Spleen (tissue), 11 donors: ENCODE measurements at regions not wholly inside any gene's neighbourhood (a gene's known extent, or its start where the extent isn't known, plus 50 kb on each side); places are given as distances from the start of the nearest gene placed in this dataset.

ENCODE experiments used
- DNase-seq: peaks from one replicate; pipeline ENCODE4 v3.0.0-alpha.2; 2020
- H3K27ac ChIP-seq, 8 donors: fragments of 200-600 bp; sonication (generic) in 7 of 8; 1 replicate in 4 of 8; 2 replicates in 4 of 8; pipeline versions ENCODE4 v1.5.0 to v1.8.0; 2016 to 2021; ENCODE audit warnings: inconsistent platforms in 4 of 8, mild to moderate bottlenecking in 4 of 8, moderate library complexity in 1 of 8
- H3K27me3 ChIP-seq, 7 donors: fragments of 200-600 bp; sonication (generic) in 6 of 7; replicated peaks in 1 of 7; 1 replicate in 4 of 7; 2 replicates in 3 of 7; pipeline versions ENCODE4 v1.5.0 to v1.8.0; 2016 to 2021; ENCODE audit warnings: inconsistent platforms in 3 of 7, mild to moderate bottlenecking in 1 of 7
- H3K36me3 ChIP-seq, 6 donors: fragments of 200-600 bp; sonication (generic) in 5 of 6; 1 replicate in 4 of 6; 2 replicates in 2 of 6; pipeline versions ENCODE4 v1.5.0 to v1.8.0; 2016 to 2021; ENCODE audit warnings: inconsistent platforms in 2 of 6
- H3K4me1 ChIP-seq, 6 donors: fragments of 200-600 bp; sonication (generic) in 5 of 6; 1 replicate in 3 of 6; 2 replicates in 3 of 6; pipeline versions ENCODE4 v1.5.0 to v1.8.0; 2016 to 2021; ENCODE audit warnings: inconsistent platforms in 3 of 6
- H3K4me3 ChIP-seq, 8 donors: fragments of 200-600 bp; sonication (generic) in 7 of 8; 1 replicate in 4 of 8; 2 replicates in 4 of 8; pipeline versions ENCODE4 v1.5.0 to v1.8.0; 2016 to 2021; ENCODE audit warnings: inconsistent platforms in 4 of 8, mild to moderate bottlenecking in 4 of 8, moderate library complexity in 2 of 8
- H3K9me3 ChIP-seq, 8 donors: fragments of 200-600 bp; sonication (generic) in 7 of 8; 1 replicate in 4 of 8; 2 replicates in 4 of 8; pipeline versions ENCODE4 v1.5.0 to v1.8.0; 2016 to 2021; ENCODE audit warnings: inconsistent platforms in 4 of 8
- CTCF ChIP-seq, 11 experiments: fragments of 200-600 bp in 7 of 11; fragments of 450-650 bp in 4 of 11; sonication (generic) in 4 of 11; IDR thresholded peaks in 8 of 11; conservative IDR thresholded peaks in 3 of 11; 1 replicate in 7 of 11; 2 replicates in 4 of 11; pipeline versions ENCODE4 v1.4.0 to v1.8.0; 2016 to 2021; ENCODE audit warnings: antibody characterized with exemption in 11 of 11, inconsistent platforms in 4 of 11, mild to moderate bottlenecking in 1 of 11
- POLR2A ChIP-seq, 3 donors: fragments of 450-650 bp; IDR thresholded peaks; one replicate each; pipeline ENCODE4 v1.5.1; 2017; ENCODE audit warnings: antibody characterized with exemption in 3 of 3, mild to moderate bottlenecking in 1 of 3
- POLR2AphosphoS5 ChIP-seq, 3 donors: sonication (generic); formaldehyde crosslinking; IDR thresholded peaks; one replicate each; pipeline ENCODE4 v1.5.1; 2017; ENCODE audit warnings: antibody characterized with exemption in 3 of 3
- WGBS, 5 donors: extraction: QIAGEN DNeasy Blood & Tissue Kit in 3 of 5; methylation state at CpG; one replicate each; pipeline versions ENCODE4 v1.1.5 to v1.1.7; 2013 to 2018; 5-methylcytosine and 5-hydroxymethylcytosine counted together
- intact Hi-C: fragments of 100-400 bp; cut with DNase I; formaldehyde crosslinking; loops from one replicate; pipeline ENCODE4 v1.15.0; 2023; ENCODE audit warnings: low total_unique reads
- donor health status: healthy with polysubstance abuse.
- donor health status: DM: no; HTN: no; CAD: no; lungs with moderate emphysema.
- donor health status: DM: no; HTN: no; CAD: no.
- donor health status: Bipolar disorder and iron deficiency.
- donor health status: healthy.
- donor health status: DM: no; HTN: no; CAD: no.
- donor health status: DM: yes; HTN: yes; CAD: no.

GRCh38 chr5:45017568-45017967, 208.8 kb downstream of the MRPS30 start:
- intact Hi-C loops = no loop called here
- Histone ChIP-seq H3K27ac (no peak overlapping the region), H3K36me3 (no peaks in the 10 kb centered on the region), H3K4me1 (no peaks in the 10 kb centered on the region), H3K4me3 (no peak overlapping the region), H3K27me3 (no peaks in the 10 kb centered on the region), H3K9me3 (peaks cover 0 to 11% (median 3%) of the 10 kb centered on the region in 8 donors)
- TF ChIP-seq POLR2A (IDR thresholded peaks at IDR 0.05) (no peak), POLR2AphosphoS5 (IDR thresholded peaks at IDR 0.05) (no peak), CTCF (IDR thresholded peaks at IDR 0.05 in 8 of 11, conservative IDR thresholded peaks at IDR 0.05 in 3 of 11) (no peak)
- WGBS, 5 donors = 71 to 85% (median 74%) methylated on average over 4 of the region's 4 CpGs
- no peak for DNase-seq

GRCh38 chr5:45029553-45029952, 220.8 kb downstream of the MRPS30 start:
- Histone ChIP-seq H3K4me3 (no peak overlapping the region), H3K36me3 (no peaks in the 10 kb centered on the region), H3K9me3 (no peaks in the 10 kb centered on the region), H3K4me1 (no peaks in the 10 kb centered on the region), H3K27me3 (no peaks in the 10 kb centered on the region), H3K27ac (no peak overlapping the region)
- WGBS, 5 donors = 59 to 88% (median 70%) methylated on average over 2 of the region's 2 CpGs
- intact Hi-C loops = no loop called here
- TF ChIP-seq CTCF (IDR thresholded peaks at IDR 0.05 in 8 of 11, conservative IDR thresholded peaks at IDR 0.05 in 3 of 11) (no peak), POLR2A (IDR thresholded peaks at IDR 0.05) (no peak), POLR2AphosphoS5 (IDR thresholded peaks at IDR 0.05) (no peak)
- DNase-seq = no peak

- 82 to 98% (median 94%) methylated on average over 1 of the region's 1 CpG for WGBS, 5 donors
- Histone ChIP-seq H3K9me3 (no peaks in the 10 kb centered on the region), H3K4me3 (no peak overlapping the region), H3K27me3 (no peaks in the 10 kb centered on the region), H3K27ac (no peak overlapping the region), H3K36me3 (no peaks in the 10 kb centered on the region), H3K4me1 (no peaks in the 10 kb centered on the region)
- no peak for DNase-seq
- intact Hi-C loops = no loop called here
- TF ChIP-seq POLR2AphosphoS5 (IDR thresholded peaks at IDR 0.05) = no peak
- no peak for TF ChIP-seq POLR2A (IDR thresholded peaks at IDR 0.05)
- TF ChIP-seq CTCF (IDR thresholded peaks at IDR 0.05 in 8 of 11, conservative IDR thresholded peaks at IDR 0.05 in 3 of 11) = no peak
Measured at GRCh38 chr5:45035991-45036390, 227.2 kb downstream of the MRPS30 start.

GRCh38 chr5:45037927-45038326, 229.2 kb downstream of the MRPS30 start:
- intact Hi-C loops = no loop called here
- WGBS, 5 donors = 64 to 86% (median 71%) methylated on average over 3 of the region's 3 CpGs

More at GRCh38 chr5:45037927-45038326, 229.2 kb downstream of the MRPS30 start:
- Histone ChIP-seq H3K27ac (no peak overlapping the region), H3K9me3 (no peaks in the 10 kb centered on the region), H3K4me1 (no peaks in the 10 kb centered on the region), H3K27me3 (no peaks in the 10 kb centered on the region), H3K4me3 (no peak overlapping the region), H3K36me3 (no peaks in the 10 kb centered on the region)
- DNase-seq = no peak
- no peak for TF ChIP-seq CTCF (IDR thresholded peaks at IDR 0.05 in 8 of 11, conservative IDR thresholded peaks at IDR 0.05 in 3 of 11)
